H9 (cell line): ENCODE measurements at regions not wholly inside any gene's neighbourhood (a gene's known extent, or its start where the extent isn't known, plus 50 kb on each side); places are given as distances from the start of the nearest gene placed in this dataset.

Source experiments
- DNase-seq: peaks from one replicate; pipeline ENCODE4 v3.0.0-alpha.2; 2017
- H2AFZ ChIP-seq: one replicate; pipeline ENCODE4 v1.6.1; 2013; ENCODE audit warnings: mild to moderate bottlenecking, low read length, control low read depth, moderate library complexity
- H2AK5ac ChIP-seq: 2 replicates; pipeline ENCODE4 v1.6.1; 2013; ENCODE audit warnings: low read length, control low read depth, mixed read lengths; ENCODE audit not compliant: insufficient read length
- H2BK120ac ChIP-seq: one replicate; pipeline ENCODE4 v1.6.1; 2013; ENCODE audit warnings: low read depth, mild to moderate bottlenecking, low read length, control low read depth, inconsistent platforms; ENCODE audit not compliant: poor library complexity, severe bottlenecking
- H2BK12ac ChIP-seq: 2 replicates; pipeline ENCODE4 v1.6.1; 2013; ENCODE audit warnings: low read length, control low read depth, mixed read lengths, low read depth; ENCODE audit not compliant: insufficient read length
- H2BK15ac ChIP-seq: 2 replicates; pipeline ENCODE4 v1.6.1; 2013; ENCODE audit warnings: low read depth, low read length, control low read depth
- H2BK20ac ChIP-seq: one replicate; pipeline ENCODE4 v1.6.1; 2013; ENCODE audit warnings: low read depth, mild to moderate bottlenecking, low read length, control low read depth, inconsistent platforms; ENCODE audit not compliant: poor library complexity, severe bottlenecking
- H2BK5ac ChIP-seq: 2 replicates; pipeline ENCODE4 v1.6.1; 2013; ENCODE audit warnings: low read length, control low read depth, mixed read lengths; ENCODE audit not compliant: insufficient read length
- H3K14ac ChIP-seq: 2 replicates; pipeline ENCODE4 v1.6.1; 2013; ENCODE audit warnings: low read length, control low read depth; ENCODE audit not compliant: insufficient read depth
- H3K18ac ChIP-seq: 2 replicates; pipeline ENCODE4 v1.6.1; 2013; ENCODE audit warnings: low read depth, mild to moderate bottlenecking, mixed read lengths, low read length, control low read depth; ENCODE audit not compliant: insufficient read length
- H3K23ac ChIP-seq: 2 replicates; pipeline ENCODE4 v1.6.1; 2013; ENCODE audit warnings: low read length, control low read depth, mixed read lengths, low read depth; ENCODE audit not compliant: insufficient read length
- H3K23me2 ChIP-seq: 2 replicates; pipeline ENCODE4 v1.6.1; 2013; ENCODE audit warnings: low read depth, mild to moderate bottlenecking, mixed read lengths, low read length, control low read depth; ENCODE audit not compliant: insufficient read length, poor library complexity, severe bottlenecking
- H3K27ac ChIP-seq: 2 replicates; pipeline ENCODE4 v1.5.1; 2013; ENCODE audit warnings: low read length, control low read depth, mixed read lengths, low read depth; ENCODE audit not compliant: insufficient read length
- H3K27me3 ChIP-seq: 2 replicates; pipeline ENCODE4 v1.6.1; 2013; ENCODE audit warnings: low read length, control low read depth, inconsistent platforms; ENCODE audit not compliant: insufficient read depth
- H3K4ac ChIP-seq: 2 replicates; pipeline ENCODE4 v1.6.1; 2013; ENCODE audit warnings: low read depth, mild to moderate bottlenecking, control low read depth, inconsistent platforms, low read length, moderate library complexity
- H3K4me1 ChIP-seq: 2 replicates; pipeline ENCODE4 v1.6.1; 2013; ENCODE audit warnings: low read length, control low read depth, inconsistent platforms; ENCODE audit not compliant: insufficient read depth
- H3K4me2 ChIP-seq: 2 replicates; pipeline ENCODE4 v1.6.1; 2013; ENCODE audit warnings: low read length, control low read depth, mixed read lengths; ENCODE audit not compliant: insufficient read length, insufficient read depth
- H3K56ac ChIP-seq: 2 replicates; pipeline ENCODE4 v1.6.1; 2013; ENCODE audit warnings: low read depth, mild to moderate bottlenecking, mixed read lengths, low read length, control low read depth; ENCODE audit not compliant: insufficient read length
- H3K79me1 ChIP-seq: 2 replicates; pipeline ENCODE4 v1.6.1; 2013; ENCODE audit warnings: low read depth, mild to moderate bottlenecking, moderate library complexity, low read length, control low read depth, inconsistent platforms; ENCODE audit not compliant: insufficient read depth, poor library complexity, severe bottlenecking
- H3K79me2 ChIP-seq: 2 replicates; pipeline ENCODE4 v1.6.1; 2013; ENCODE audit warnings: low read length, control low read depth, inconsistent platforms; ENCODE audit not compliant: insufficient read depth
- H3K9ac ChIP-seq: 2 replicates; pipeline ENCODE4 v1.6.1; 2013; ENCODE audit warnings: low read length, control low read depth, mixed read lengths; ENCODE audit not compliant: insufficient read length; ENCODE audit errors: extremely low read depth
- H3K9me3 ChIP-seq: one replicate; pipeline ENCODE4 v1.6.1; 2013; ENCODE audit warnings: low read depth, low read length, inconsistent platforms; ENCODE audit not compliant: control insufficient read depth
- H3T11ph ChIP-seq: one replicate; pipeline ENCODE4 v1.6.1; 2013; ENCODE audit warnings: mild to moderate bottlenecking, low read length, control low read depth, inconsistent platforms
- H4K20me1 ChIP-seq: one replicate; pipeline ENCODE4 v1.6.1; 2013; ENCODE audit not compliant: control insufficient read depth, insufficient read length, insufficient read depth
- H4K5ac ChIP-seq: 2 replicates; pipeline ENCODE4 v1.6.1; 2013; ENCODE audit warnings: low read depth, mild to moderate bottlenecking, mixed read lengths, low read length, control low read depth; ENCODE audit not compliant: insufficient read length
- H4K8ac ChIP-seq: replicated peaks from 2 replicates; pipeline ENCODE4 v1.6.1; 2013; ENCODE audit warnings: low read length, control low read depth, mixed read lengths, low read depth; ENCODE audit not compliant: insufficient read length
- H4K91ac ChIP-seq: 2 replicates; pipeline ENCODE4 v1.6.1; 2013; ENCODE audit warnings: low read depth, mild to moderate bottlenecking, moderate library complexity, mixed read lengths, low read length, control low read depth; ENCODE audit not compliant: insufficient read length
- H3K27ac Mint-ChIP-seq, 3 experiments: 2 replicates in 2 of 3; 3 replicates in 1 of 3; pipeline ENCODE4 v1.8.0; 2020 to 2021; ENCODE audit warnings: mixed read lengths in 3 of 3, mild to moderate bottlenecking in 1 of 3, moderate library complexity in 1 of 3
- H3K27me3 Mint-ChIP-seq: 2 replicates; pipeline ENCODE4 v1.8.0; 2021; ENCODE audit warnings: low read depth, mild to moderate bottlenecking, moderate library complexity, mixed read lengths
- H3K36me3 Mint-ChIP-seq, 3 experiments: 2 replicates in 2 of 3; 3 replicates in 1 of 3; pipeline ENCODE4 v1.8.0; 2020 to 2021; ENCODE audit warnings: low read depth in 3 of 3, mixed read lengths in 3 of 3; ENCODE audit not compliant: insufficient read depth in 1 of 3
- H3K4me1 Mint-ChIP-seq, 2 experiments: 2 replicates each; pipeline ENCODE4 v1.8.0; 2020; ENCODE audit warnings: mixed read lengths in 2 of 2
- H3K4me3 Mint-ChIP-seq, 2 experiments: 2 replicates in 1 of 2; 3 replicates in 1 of 2; pipeline ENCODE4 v1.8.0; 2020 to 2021; ENCODE audit warnings: mild to moderate bottlenecking in 2 of 2, mixed read lengths in 2 of 2, moderate library complexity in 1 of 2
- H3K9me3 Mint-ChIP-seq, 2 experiments: 2 replicates in 1 of 2; 3 replicates in 1 of 2; pipeline ENCODE4 v1.8.0; 2020; ENCODE audit warnings: mild to moderate bottlenecking in 2 of 2, mixed read lengths in 2 of 2, moderate library complexity in 1 of 2
- WGBS: extraction: QIAGEN DNeasy Blood & Tissue Kit; methylation state at CpG from one replicate; pipeline ENCODE4 v1.1.7; 2013; ENCODE audit warnings: missing lambda C conversion rate, low lambda C conversion rate, mixed read lengths; ENCODE audit not compliant: insufficient read length; ENCODE audit errors: extremely low coverage; 5-methylcytosine and 5-hydroxymethylcytosine counted together
- TF ChIP-seq, protein P1 (sequence below): fragments of 200-600 bp; sonication (generic); conservative IDR thresholded peaks from 3 replicates; pipeline ENCODE4 v1.8.0; 2021; ENCODE audit warnings: antibody characterized with exemption, mild to moderate bottlenecking

DNA sequence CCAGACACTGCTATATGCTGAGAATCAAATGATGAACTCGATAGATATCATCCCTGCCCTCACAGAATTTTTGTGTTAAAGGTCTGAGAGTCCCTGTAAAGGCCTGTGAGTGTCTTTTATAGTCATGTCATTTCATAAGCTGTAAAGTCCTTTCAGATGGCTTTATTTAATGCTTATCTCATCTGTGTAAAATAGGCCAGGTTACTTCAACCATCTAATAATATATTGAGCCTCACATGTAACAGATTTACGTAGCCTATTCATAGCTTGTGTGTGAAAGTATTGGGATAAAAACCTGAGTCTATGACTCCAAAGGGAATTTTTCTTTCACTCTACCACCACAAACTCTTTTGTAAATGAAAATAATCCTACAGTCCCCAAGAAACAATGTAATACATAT, 672.0 kb upstream of the SYT4 start:
- Histone ChIP-seq H3K79me2 (no peaks in the 10 kb centered on the region), H4K91ac (no peak overlapping the region), H4K8ac (no peak overlapping the region), H4K5ac (no peak overlapping the region), H3K23ac (no peak overlapping the region), H2BK5ac (no peak overlapping the region), H3K18ac (no peak overlapping the region), H2BK120ac (no peak overlapping the region), H3K56ac (no peak overlapping the region), H3K27me3 (no peaks in the 10 kb centered on the region), H3K9ac (no peak overlapping the region), H4K20me1 (no peaks in the 10 kb centered on the region), H3K4me2 (no peak overlapping the region), H3K4ac (no peak overlapping the region), H3T11ph (no peak overlapping the region), H3K9me3 (no peaks in the 10 kb centered on the region), H2BK12ac (no peak overlapping the region), H3K23me2 (no peaks in the 10 kb centered on the region), H3K4me1 (no peaks in the 10 kb centered on the region), H2AK5ac (no peak overlapping the region), H3K14ac (no peak overlapping the region), H3K27ac (no peak overlapping the region), H3K79me1 (no peaks in the 10 kb centered on the region), H2BK20ac (no peak overlapping the region), H2BK15ac (no peak overlapping the region), H2AFZ (no peak overlapping the region)
- Mint-ChIP-seq H3K36me3 (peaks cover 0 to 8% (median 7%) of the 10 kb centered on the region in 3 experiments; a peak in 3 of 7 replicates), H3K27ac (no peak overlapping the region), H3K4me3 (no peak overlapping the region), H3K4me1 (no peaks in the 10 kb centered on the region), H3K9me3 (peaks cover 7 to 20% of the 10 kb centered on the region in 2 experiments), H3K27me3 (no peaks in the 10 kb centered on the region)
- TF ChIP-seq, protein P1, sequence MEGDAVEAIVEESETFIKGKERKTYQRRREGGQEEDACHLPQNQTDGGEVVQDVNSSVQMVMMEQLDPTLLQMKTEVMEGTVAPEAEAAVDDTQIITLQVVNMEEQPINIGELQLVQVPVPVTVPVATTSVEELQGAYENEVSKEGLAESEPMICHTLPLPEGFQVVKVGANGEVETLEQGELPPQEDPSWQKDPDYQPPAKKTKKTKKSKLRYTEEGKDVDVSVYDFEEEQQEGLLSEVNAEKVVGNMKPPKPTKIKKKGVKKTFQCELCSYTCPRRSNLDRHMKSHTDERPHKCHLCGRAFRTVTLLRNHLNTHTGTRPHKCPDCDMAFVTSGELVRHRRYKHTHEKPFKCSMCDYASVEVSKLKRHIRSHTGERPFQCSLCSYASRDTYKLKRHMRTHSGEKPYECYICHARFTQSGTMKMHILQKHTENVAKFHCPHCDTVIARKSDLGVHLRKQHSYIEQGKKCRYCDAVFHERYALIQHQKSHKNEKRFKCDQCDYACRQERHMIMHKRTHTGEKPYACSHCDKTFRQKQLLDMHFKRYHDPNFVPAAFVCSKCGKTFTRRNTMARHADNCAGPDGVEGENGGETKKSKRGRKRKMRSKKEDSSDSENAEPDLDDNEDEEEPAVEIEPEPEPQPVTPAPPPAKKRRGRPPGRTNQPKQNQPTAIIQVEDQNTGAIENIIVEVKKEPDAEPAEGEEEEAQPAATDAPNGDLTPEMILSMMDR, result no peak
- WGBS, result no CpG with 5 or more reads among the region's 2 CpGs
- no peak for DNase-seq
